GM06990 (cell line): ENCODE measurements at regions not wholly inside any gene's neighbourhood (a gene's known extent, or its start where the extent isn't known, plus 50 kb on each side); places are given as distances from the start of the nearest gene placed in this dataset.

Experiments
- DNase-seq: peaks from one replicate; pipeline ENCODE4 v3.0.0-alpha.2; 2011; ENCODE audit not compliant: insufficient read length; ENCODE audit errors: extremely low read depth
- H3K27me3 ChIP-seq: replicated peaks from 2 replicates; pipeline ENCODE4 v1.6.0; 2011; ENCODE audit warnings: low read length; ENCODE audit not compliant: control insufficient read depth, insufficient read depth
- H3K36me3 ChIP-seq: 2 replicates; pipeline ENCODE4 v1.5.1; 2011; ENCODE audit warnings: low read length; ENCODE audit not compliant: control insufficient read depth, insufficient read depth
- H3K4me3 ChIP-seq: replicated peaks from 2 replicates; pipeline ENCODE4 v1.5.1; 2011; ENCODE audit warnings: low read depth, mild to moderate bottlenecking, control low read depth, low read length
- TF ChIP-seq, protein P1 (sequence below): IDR thresholded peaks from 2 replicates; pipeline ENCODE4 v1.5.1; 2011; ENCODE audit warnings: low read length, control low read depth, mild to moderate bottlenecking, inconsistent platforms; ENCODE audit not compliant: insufficient read depth, poor library complexity, severe bottlenecking

- DNase-seq, result no peak
These were observed 251.0 kb downstream of the UQCRFS1 start for GRCh38 chr19:28961772-28962500.

GRCh38 chr19:28960986-28961705, 251.8 kb downstream of the UQCRFS1 start:
- Histone ChIP-seq H3K27me3 (no peaks in the 10 kb centered on the region), H3K4me3 (no peak overlapping the region), H3K36me3 (no peaks in the 10 kb centered on the region)
- TF ChIP-seq, protein P1, sequence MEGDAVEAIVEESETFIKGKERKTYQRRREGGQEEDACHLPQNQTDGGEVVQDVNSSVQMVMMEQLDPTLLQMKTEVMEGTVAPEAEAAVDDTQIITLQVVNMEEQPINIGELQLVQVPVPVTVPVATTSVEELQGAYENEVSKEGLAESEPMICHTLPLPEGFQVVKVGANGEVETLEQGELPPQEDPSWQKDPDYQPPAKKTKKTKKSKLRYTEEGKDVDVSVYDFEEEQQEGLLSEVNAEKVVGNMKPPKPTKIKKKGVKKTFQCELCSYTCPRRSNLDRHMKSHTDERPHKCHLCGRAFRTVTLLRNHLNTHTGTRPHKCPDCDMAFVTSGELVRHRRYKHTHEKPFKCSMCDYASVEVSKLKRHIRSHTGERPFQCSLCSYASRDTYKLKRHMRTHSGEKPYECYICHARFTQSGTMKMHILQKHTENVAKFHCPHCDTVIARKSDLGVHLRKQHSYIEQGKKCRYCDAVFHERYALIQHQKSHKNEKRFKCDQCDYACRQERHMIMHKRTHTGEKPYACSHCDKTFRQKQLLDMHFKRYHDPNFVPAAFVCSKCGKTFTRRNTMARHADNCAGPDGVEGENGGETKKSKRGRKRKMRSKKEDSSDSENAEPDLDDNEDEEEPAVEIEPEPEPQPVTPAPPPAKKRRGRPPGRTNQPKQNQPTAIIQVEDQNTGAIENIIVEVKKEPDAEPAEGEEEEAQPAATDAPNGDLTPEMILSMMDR, result no peak
- DNase-seq, result no peak

More at GRCh38 chr19:28961772-28962500, 251.0 kb downstream of the UQCRFS1 start:
- no peaks in the 10 kb centered on the region for H3K36me3 ChIP-seq
- H3K27me3 ChIP-seq, result no peaks in the 10 kb centered on the region
- TF ChIP-seq, protein P1, result no peak
- no peak overlapping the region for H3K4me3 ChIP-seq

- Histone ChIP-seq H3K36me3 (no peaks in the 10 kb centered on the region), H3K27me3 (no peaks in the 10 kb centered on the region), H3K4me3 (no peak overlapping the region)
- DNase-seq, result no peak
- TF ChIP-seq, protein P1, result no peak
These were observed 252.4 kb downstream of the UQCRFS1 start for GRCh38 chr19:28960586-28960985.

DNA sequence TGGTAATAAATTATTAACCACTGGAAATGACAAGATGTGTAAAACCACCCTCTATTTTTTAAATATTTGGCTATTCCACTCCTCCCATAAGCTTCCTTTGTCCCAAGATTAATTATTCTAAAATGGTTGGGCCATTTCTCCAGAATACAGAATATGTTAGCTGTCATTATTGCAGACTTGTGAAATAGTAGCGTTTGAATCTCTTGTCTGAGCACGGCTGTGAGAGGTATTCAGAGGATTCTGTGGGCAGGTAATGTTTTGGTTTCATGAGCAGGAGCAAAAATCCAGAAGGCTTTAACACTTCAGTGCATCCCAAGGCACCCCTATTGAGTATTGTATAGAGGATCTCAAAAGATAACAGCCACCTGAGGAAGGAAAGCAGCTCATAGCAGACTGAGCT, 256.0 kb downstream of the UQCRFS1 start:
- Histone ChIP-seq H3K4me3 (no peak overlapping the region), H3K27me3 (no peaks in the 10 kb centered on the region), H3K36me3 (no peaks in the 10 kb centered on the region)
- DNase-seq, result no peak
- TF ChIP-seq, protein P1, result no peak

DNA sequence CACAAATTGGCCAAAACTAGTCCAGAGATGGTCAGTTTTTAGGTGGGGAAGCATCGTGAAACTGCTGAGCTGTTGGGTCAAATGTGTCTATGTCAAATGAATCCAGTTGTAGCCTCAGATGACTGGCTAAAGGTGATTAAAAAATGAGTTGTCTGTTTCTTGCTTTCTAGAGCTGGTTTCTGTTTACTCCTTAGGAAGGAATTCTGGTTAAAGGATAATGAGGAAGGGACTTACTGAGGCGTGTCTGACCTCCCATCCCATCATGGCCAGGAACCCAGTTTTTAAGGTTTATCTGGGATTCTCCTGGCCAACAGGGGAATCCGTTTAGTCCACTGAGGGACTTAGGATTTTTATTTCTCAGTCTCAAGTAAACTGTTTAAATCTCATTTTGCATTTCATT, 256.5 kb downstream of the UQCRFS1 start:
- Histone ChIP-seq H3K4me3 (no peak overlapping the region), H3K27me3 (no peaks in the 10 kb centered on the region), H3K36me3 (no peaks in the 10 kb centered on the region)
- TF ChIP-seq, protein P1, result no peak
- DNase-seq, result no peak

DNA sequence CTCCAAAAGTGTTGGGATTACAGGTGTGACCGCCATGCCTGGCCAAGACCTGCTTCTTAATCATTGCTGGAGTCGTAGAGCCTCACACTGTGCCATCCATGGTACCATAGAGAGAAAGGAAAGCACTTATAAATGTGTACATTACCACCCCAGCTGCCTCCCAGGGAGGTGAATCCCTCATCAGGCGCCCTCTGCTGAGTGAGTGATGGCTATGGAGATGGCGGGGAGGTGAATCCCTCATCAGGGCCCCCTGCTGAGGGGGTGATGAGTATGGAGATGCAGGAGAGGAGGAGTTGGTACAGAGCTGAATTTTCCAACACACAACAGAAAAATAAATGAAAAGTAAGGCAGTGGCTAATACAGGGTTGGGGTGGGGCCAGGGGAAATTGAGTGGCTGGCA, 263.4 kb downstream of the UQCRFS1 start:
- no peaks in the 10 kb centered on the region for H3K36me3 ChIP-seq
- no peak for DNase-seq
- H3K4me3 ChIP-seq, result no peak overlapping the region
- no peaks in the 10 kb centered on the region for H3K27me3 ChIP-seq
- TF ChIP-seq, protein P1, result peak; percentile 8
